ENCODE measurements at regions not wholly inside any gene's neighbourhood (a gene's known extent, or its start where the extent isn't known, plus 50 kb on each side); places are given as distances from the start of the nearest gene placed in this dataset.

GRCh38 chr16:51510416-51510815 is 359.3 kb upstream of the SALL1 start:
- DNase-seq: no peak

- no peak for DNase-seq
Measured at GRCh38 chr16:51509336-51509735, 358.3 kb upstream of the SALL1 start.

- no peak for DNase-seq
Measured at GRCh38 chr16:51508490-51509212, 357.6 kb upstream of the SALL1 start.

- DNase-seq: no peak
Measured at GRCh38 chr16:51507286-51507685, 356.2 kb upstream of the SALL1 start.

- no peak for DNase-seq
Measured at GRCh38 chr16:51500306-51500705, 349.2 kb upstream of the SALL1 start.

GRCh38 chr16:51497541-51498211 is 346.6 kb upstream of the SALL1 start:
- no peak for DNase-seq

- DNase-seq: no peak
Measured at GRCh38 chr16:51490866-51491265, 339.8 kb upstream of the SALL1 start.

GRCh38 chr16:51487880-51488279 is 336.8 kb upstream of the SALL1 start:
- no peak for DNase-seq

- DNase-seq: no peak
Measured at GRCh38 chr16:51474414-51475091, 323.5 kb upstream of the SALL1 start.

GRCh38 chr16:51473091-51473490 is 322.0 kb upstream of the SALL1 start:
- DNase-seq: no peak

GRCh38 chr16:51470492-51470891 is 319.4 kb upstream of the SALL1 start:
- DNase-seq: no peak

GRCh38 chr16:51464996-51465395 is 313.9 kb upstream of the SALL1 start:
- DNase-seq: no peak

GRCh38 chr16:51461255-51461654 is 310.2 kb upstream of the SALL1 start:
- no peak for DNase-seq

GRCh38 chr16:51458356-51459140 is 307.5 kb upstream of the SALL1 start:
- DNase-seq: no peak

- DNase-seq: no peak
Measured at GRCh38 chr16:51457775-51458174, 306.7 kb upstream of the SALL1 start.

- DNase-seq: no peak
Measured at GRCh38 chr16:51455398-51455797, 304.3 kb upstream of the SALL1 start.

- DNase-seq: no peak
Measured at GRCh38 chr16:51453251-51453650, 302.2 kb upstream of the SALL1 start.

- DNase-seq: no peak
Measured at GRCh38 chr16:51450909-51451308, 299.8 kb upstream of the SALL1 start.

- no peak for DNase-seq
Measured at GRCh38 chr16:51450376-51450775, 299.3 kb upstream of the SALL1 start.

GRCh38 chr16:51449441-51449840 is 298.4 kb upstream of the SALL1 start:
- no peak for DNase-seq

GRCh38 chr16:51445250-51445649 is 294.2 kb upstream of the SALL1 start:
- no peak for DNase-seq

- no peak for DNase-seq
Measured at GRCh38 chr16:51443934-51444333, 292.9 kb upstream of the SALL1 start.

GRCh38 chr16:51442141-51442870 is 291.2 kb upstream of the SALL1 start:
- no peak for DNase-seq
